Left lung (tissue), 4 donors: ENCODE measurements at regions not wholly inside any gene's neighbourhood (a gene's known extent, or its start where the extent isn't known, plus 50 kb on each side); places are given as distances from the start of the nearest gene placed in this dataset.
A peak's percentile ranks its signal among the peaks of the same experiment; 100 is the strongest.

Source experiments
- ATAC-seq: fragments of 200-7000 bp; cut with Tn5 transposase; one replicate; pipeline ENCODE4 v1.9.1; 2020; ENCODE audit warnings: moderate library complexity
- DNase-seq, 4 donors: peaks; one replicate each; pipeline ENCODE4 v3.0.0-alpha.2; 2013 to 2020
- H3K27ac ChIP-seq, 2 donors: fragments of 200-600 bp; sonication (generic) in 1 of 2; one replicate each; pipeline versions ENCODE4 v1.5.0 to v1.8.0; 2020 to 2021
- H3K27me3 ChIP-seq, 2 donors: fragments of 200-600 bp; sonication (generic) in 1 of 2; one replicate each; pipeline versions ENCODE4 v1.5.0 to v1.8.0; 2020 to 2021
- H3K36me3 ChIP-seq, 2 donors: fragments of 200-600 bp; sonication (generic) in 1 of 2; one replicate each; pipeline versions ENCODE4 v1.5.0 to v1.8.0; 2020 to 2021
- H3K4me1 ChIP-seq, 2 donors: fragments of 200-600 bp; one replicate each; pipeline ENCODE4 v1.8.0; 2021
- H3K4me3 ChIP-seq, 2 donors: fragments of 200-600 bp; sonication (generic) in 1 of 2; one replicate each; pipeline versions ENCODE4 v1.5.0 to v1.8.0; 2020 to 2021; ENCODE audit warnings: mild to moderate bottlenecking in 1 of 2
- H3K9me3 ChIP-seq, 2 donors: fragments of 200-600 bp; sonication (generic) in 1 of 2; one replicate each; pipeline versions ENCODE4 v1.5.0 to v1.8.0; 2020 to 2021
- CTCF ChIP-seq, 2 donors: fragments of 200-600 bp; sonication (generic) in 1 of 2; IDR thresholded peaks; one replicate each; pipeline versions ENCODE4 v1.5.0 to v1.8.0; 2021; ENCODE audit warnings: antibody characterized with exemption in 2 of 2
- intact Hi-C, 2 donors: fragments of 100-400 bp; cut with DNase I; formaldehyde crosslinking; loops; one replicate each; pipeline versions ENCODE4 v1.11.2 to v1.14.2; 2022
- donor health status: DM: no; HTN: yes; CAD: no.
- donor health status: DM: no; HTN: no; CAD: no.

DNA sequence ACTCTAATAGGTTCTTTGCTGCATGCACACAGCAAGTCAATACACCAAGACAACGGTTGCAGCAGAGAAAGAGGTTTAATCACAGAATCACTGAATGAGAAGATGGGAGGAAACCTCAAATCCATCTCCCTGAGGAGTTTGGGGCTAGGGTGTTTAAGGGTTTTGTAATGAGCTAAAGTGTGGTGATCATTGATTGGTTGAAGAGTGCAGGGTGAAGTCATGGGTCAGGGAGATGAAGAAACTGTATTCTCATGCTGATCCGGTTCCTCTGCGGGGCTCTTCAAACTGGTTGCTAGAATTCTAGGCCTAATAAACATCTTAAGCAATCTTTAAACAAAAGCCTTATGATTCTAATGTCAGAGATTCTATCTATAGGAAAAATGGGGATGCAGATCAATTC lies 432.5 kb upstream of the FAM47C start:
- TF ChIP-seq CTCF (IDR thresholded peaks at IDR 0.05) = no peak
- intact Hi-C loops = no loop called here
- no peak for DNase-seq
- H3K9me3 ChIP-seq = no peaks in the 10 kb centered on the region
- H3K4me1 ChIP-seq = no peaks in the 10 kb centered on the region
- H3K4me3 ChIP-seq = no peak overlapping the region
- no peaks in the 10 kb centered on the region for H3K27me3 ChIP-seq
- H3K36me3 ChIP-seq = no peaks in the 10 kb centered on the region
- ATAC-seq = no peak
- H3K27ac ChIP-seq = no peak overlapping the region

- no peaks in the 10 kb centered on the region for H3K27me3 ChIP-seq
- no peak overlapping the region for H3K27ac ChIP-seq
- intact Hi-C loops = no loop called here
- ATAC-seq (no peak), DNase-seq (no peak)
- H3K4me3 ChIP-seq = no peak overlapping the region
- TF ChIP-seq CTCF (IDR thresholded peaks at IDR 0.05) = no peak
- no peaks in the 10 kb centered on the region for H3K4me1 ChIP-seq
- no peaks in the 10 kb centered on the region for H3K9me3 ChIP-seq
- no peaks in the 10 kb centered on the region for H3K36me3 ChIP-seq
Observed at GRCh38 chrX:36577006-36577405, 431.2 kb upstream of the FAM47C start.

- Histone ChIP-seq H3K4me3 (no peak overlapping the region), H3K9me3 (no peaks in the 10 kb centered on the region), H3K36me3 (no peaks in the 10 kb centered on the region), H3K27me3 (no peaks in the 10 kb centered on the region), H3K27ac (no peak overlapping the region), H3K4me1 (no peaks in the 10 kb centered on the region)
- no peak for ATAC-seq
- DNase-seq = peak in 2 of 4 donors; percentile 3 to 21
- TF ChIP-seq CTCF (IDR thresholded peaks at IDR 0.05) = no peak
- intact Hi-C loops = no loop called here
Observed at GRCh38 chrX:36581030-36581429, 427.1 kb upstream of the FAM47C start.

GRCh38 chrX:36583674-36584073 lies 424.5 kb upstream of the FAM47C start:
- no peak for TF ChIP-seq CTCF (IDR thresholded peaks at IDR 0.05)
- no peaks in the 10 kb centered on the region for H3K4me1 ChIP-seq
- intact Hi-C loops = no loop called here
- no peak overlapping the region for H3K4me3 ChIP-seq
- DNase-seq (no peak), ATAC-seq (no peak)
- H3K36me3 ChIP-seq = no peaks in the 10 kb centered on the region
- H3K27me3 ChIP-seq = peaks cover 0 to 4% of the 10 kb centered on the region in 2 donors
- H3K27ac ChIP-seq = no peak overlapping the region
- H3K9me3 ChIP-seq = no peaks in the 10 kb centered on the region

GRCh38 chrX:36609616-36610585 lies 398.3 kb upstream of the FAM47C start:
- TF ChIP-seq CTCF (IDR thresholded peaks at IDR 0.05) = no peak
- DNase-seq (no peak), ATAC-seq (peak; percentile 15)
- H3K36me3 ChIP-seq = no peaks in the 10 kb centered on the region
- H3K27me3 ChIP-seq = no peaks in the 10 kb centered on the region
- H3K4me1 ChIP-seq = no peaks in the 10 kb centered on the region
- no peak overlapping the region for H3K4me3 ChIP-seq
- intact Hi-C loops = no loop called here
- H3K27ac ChIP-seq = no peak overlapping the region
- H3K9me3 ChIP-seq = no peaks in the 10 kb centered on the region
